ENCODE measurements at regions not wholly inside any gene's neighbourhood (a gene's known extent, or its start where the extent isn't known, plus 50 kb on each side); places are given as distances from the start of the nearest gene placed in this dataset.

- POLR2A ChIA-PET, result interaction anchor here (0.7 to 1.4 kb wide), 3 partner anchors 11 to 13 kb away, joined by 3 read pairs; no protein-coding TSS in a partner anchor
- H3K4me1 Mint-ChIP-seq, result peaks cover 11 to 40% (median 29%) of the 10 kb centered on the region in 7 donors
- peaks cover 0 to 3% (median 0%) of the 10 kb centered on the region in 5 donors for H3K36me3 Mint-ChIP-seq
Measured at GRCh38 chr1:234756066-234756774, 146.2 kb upstream of the IRF2BP2 start.

GRCh38 chr1:234755449-234755863, 145.5 kb upstream of the IRF2BP2 start:
- H3K27me3 ChIP-seq (ENCODE audit: control insufficient read depth in 2 of 2, insufficient read depth in 2 of 2, low read length in 2 of 2), result no peaks in the 10 kb centered on the region
- H3K9me3 Mint-ChIP-seq, result no peaks in the 10 kb centered on the region
- no peak for DNase-seq
- no peaks in the 10 kb centered on the region for H3K36me3 ChIP-seq (ENCODE audit: control insufficient read depth in 2 of 3, insufficient read depth in 3 of 3, low read length in 3 of 3)
- peak overlapping the region in 1 of 9 donors; percentile 22 for H3K27ac Mint-ChIP-seq
- H3K4me3 ChIP-seq (ENCODE audit: low read length), result no peak overlapping the region
- ChIA-PET POLR2A (interaction anchor here (0.6 kb wide), 1 partner anchor 144 kb away, joined by 4 read pairs; no protein-coding TSS in a partner anchor), CTCF (no interaction called here)
- intact Hi-C loops (cut with micrococcal nuclease), result no loop called here
- peaks cover 0 to 10% (median 0%) of the 10 kb centered on the region in 5 donors for H3K27me3 Mint-ChIP-seq
- peaks cover 9 to 19% of the 10 kb centered on the region in 2 donors for H3K4me1 ChIP-seq (ENCODE audit: control insufficient read depth in 2 of 2, insufficient read depth in 2 of 2, low read length in 2 of 2)
- H3K36me3 Mint-ChIP-seq, result peaks cover 0 to 3% (median 0%) of the 10 kb centered on the region in 5 donors
- no peak overlapping the region for H3K4me3 Mint-ChIP-seq
- H3K27ac ChIP-seq (ENCODE audit: low read depth, low read length), result no peak overlapping the region
- peaks cover 11 to 33% (median 24%) of the 10 kb centered on the region in 7 donors for H3K4me1 Mint-ChIP-seq
- peak; percentile 28 for ATAC-seq
- no peaks in the 10 kb centered on the region for H3K9me3 ChIP-seq (ENCODE audit: control insufficient read depth in 2 of 3, low read length in 3 of 3)

More at GRCh38 chr1:234756066-234756774, 146.2 kb upstream of the IRF2BP2 start:
- no peak overlapping the region for H3K4me3 ChIP-seq (ENCODE audit: low read length)
- peak overlapping the region in 4 of 9 donors; percentile 31 to 91 (median 80) for H3K27ac Mint-ChIP-seq
- H3K4me1 ChIP-seq (ENCODE audit: control insufficient read depth in 2 of 2, insufficient read depth in 2 of 2, low read length in 2 of 2), result peaks cover 9 to 19% of the 10 kb centered on the region in 2 donors
- no peaks in the 10 kb centered on the region for H3K9me3 ChIP-seq (ENCODE audit: control insufficient read depth in 2 of 3, low read length in 3 of 3)
- H3K36me3 ChIP-seq (ENCODE audit: control insufficient read depth in 2 of 3, insufficient read depth in 3 of 3, low read length in 3 of 3), result no peaks in the 10 kb centered on the region
- H3K4me3 Mint-ChIP-seq, result peak overlapping the region in 1 of 10 donors; percentile 12
- intact Hi-C loops (cut with micrococcal nuclease), result no loop called here
- ATAC-seq (no peak), DNase-seq (no peak)
- CTCF ChIA-PET, result no interaction called here
- H3K27me3 ChIP-seq (ENCODE audit: control insufficient read depth in 2 of 2, insufficient read depth in 2 of 2, low read length in 2 of 2), result no peaks in the 10 kb centered on the region
- H3K27ac ChIP-seq (ENCODE audit: low read depth, low read length), result no peak overlapping the region
- H3K9me3 Mint-ChIP-seq, result no peaks in the 10 kb centered on the region
- peaks cover 0 to 10% (median 0%) of the 10 kb centered on the region in 5 donors for H3K27me3 Mint-ChIP-seq

GRCh38 chr1:234753979-234754378, 144.0 kb upstream of the IRF2BP2 start:
- H3K36me3 Mint-ChIP-seq, result peaks cover 0 to 3% (median 0%) of the 10 kb centered on the region in 5 donors
- Histone ChIP-seq H3K27ac (ENCODE audit: low read depth, low read length) (no peak overlapping the region), H3K4me1 (ENCODE audit: control insufficient read depth in 2 of 2, insufficient read depth in 2 of 2, low read length in 2 of 2) (peaks cover under 1 to 7% of the 10 kb centered on the region in 2 donors), H3K4me3 (ENCODE audit: low read length) (no peak overlapping the region), H3K27me3 (ENCODE audit: control insufficient read depth in 2 of 2, insufficient read depth in 2 of 2, low read length in 2 of 2) (no peaks in the 10 kb centered on the region), H3K9me3 (ENCODE audit: control insufficient read depth in 2 of 3, low read length in 3 of 3) (no peaks in the 10 kb centered on the region), H3K36me3 (ENCODE audit: control insufficient read depth in 2 of 3, insufficient read depth in 3 of 3, low read length in 3 of 3) (no peaks in the 10 kb centered on the region)
- CTCF ChIA-PET, result interaction anchor here (0.6 kb wide), 1 partner anchor 249 kb away, joined by 5 read pairs; no protein-coding TSS in a partner anchor
- intact Hi-C loops (cut with micrococcal nuclease), result no loop called here
- ATAC-seq, result no peak
- peaks cover 0 to 10% (median 0%) of the 10 kb centered on the region in 5 donors for H3K27me3 Mint-ChIP-seq
- no peak overlapping the region for H3K4me3 Mint-ChIP-seq
- H3K27ac Mint-ChIP-seq, result peak overlapping the region in 1 of 9 donors; percentile 6
- H3K9me3 Mint-ChIP-seq, result no peaks in the 10 kb centered on the region
- peaks cover 4 to 20% (median 13%) of the 10 kb centered on the region in 7 donors for H3K4me1 Mint-ChIP-seq
- POLR2A ChIA-PET, result interaction anchor here (1.1 to 1.4 kb wide), 3 partner anchors 12 to 148 kb away, joined by 3 to 6 read pairs (median 4); no protein-coding TSS in a partner anchor
- DNase-seq, result no peak

- intact Hi-C loops (cut with micrococcal nuclease), result no loop called here
- peaks cover 0 to 13% (median 10%) of the 10 kb centered on the region in 7 donors for H3K4me1 Mint-ChIP-seq
- H3K4me3 ChIP-seq (ENCODE audit: low read length), result no peak overlapping the region
- DNase-seq (no peak), ATAC-seq (no peak)
- CTCF ChIA-PET, result no interaction called here
- peaks cover 0 to 10% (median 0%) of the 10 kb centered on the region in 5 donors for H3K27me3 Mint-ChIP-seq
- H3K4me3 Mint-ChIP-seq, result no peak overlapping the region
- no peaks in the 10 kb centered on the region for H3K9me3 ChIP-seq (ENCODE audit: control insufficient read depth in 2 of 3, low read length in 3 of 3)
- H3K27ac Mint-ChIP-seq, result peak overlapping the region in 1 of 9 donors; percentile 34
- no peaks in the 10 kb centered on the region for H3K4me1 ChIP-seq (ENCODE audit: control insufficient read depth in 2 of 2, insufficient read depth in 2 of 2, low read length in 2 of 2)
- H3K36me3 ChIP-seq (ENCODE audit: control insufficient read depth in 2 of 3, insufficient read depth in 3 of 3, low read length in 3 of 3), result no peaks in the 10 kb centered on the region
- H3K36me3 Mint-ChIP-seq, result peaks cover 0 to 2% (median 0%) of the 10 kb centered on the region in 5 donors
- H3K9me3 Mint-ChIP-seq, result no peaks in the 10 kb centered on the region
- no peaks in the 10 kb centered on the region for H3K27me3 ChIP-seq (ENCODE audit: control insufficient read depth in 2 of 2, insufficient read depth in 2 of 2, low read length in 2 of 2)
- POLR2A ChIA-PET, result interaction anchor here (1.1 kb wide), 1 partner anchor 18 kb away, joined by 3 read pairs; no protein-coding TSS in a partner anchor
- H3K27ac ChIP-seq (ENCODE audit: low read depth, low read length), result no peak overlapping the region
Measured at GRCh38 chr1:234752927-234753326, 142.9 kb upstream of the IRF2BP2 start.

- Histone ChIP-seq H3K9me3 (ENCODE audit: control insufficient read depth in 2 of 3, low read length in 3 of 3) (no peaks in the 10 kb centered on the region), H3K27ac (ENCODE audit: low read depth, low read length) (no peak overlapping the region), H3K4me1 (ENCODE audit: control insufficient read depth in 2 of 2, insufficient read depth in 2 of 2, low read length in 2 of 2) (no peaks in the 10 kb centered on the region), H3K27me3 (ENCODE audit: control insufficient read depth in 2 of 2, insufficient read depth in 2 of 2, low read length in 2 of 2) (no peaks in the 10 kb centered on the region), H3K4me3 (ENCODE audit: low read length) (no peak overlapping the region), H3K36me3 (ENCODE audit: control insufficient read depth in 2 of 3, insufficient read depth in 3 of 3, low read length in 3 of 3) (no peaks in the 10 kb centered on the region)
- H3K27ac Mint-ChIP-seq, result no peak overlapping the region
- peaks cover 0 to 2% (median 0%) of the 10 kb centered on the region in 5 donors for H3K36me3 Mint-ChIP-seq
- peaks cover 0 to 9% (median 3%) of the 10 kb centered on the region in 7 donors for H3K4me1 Mint-ChIP-seq
- intact Hi-C loops (cut with micrococcal nuclease), result no loop called here
- ChIA-PET CTCF (no interaction called here), POLR2A (interaction anchor here (0.9 to 1.1 kb wide), 3 partner anchors 28 to 150 kb away, joined by 3 to 4 read pairs (median 3); no protein-coding TSS in a partner anchor)
- no peaks in the 10 kb centered on the region for H3K9me3 Mint-ChIP-seq
- no peak overlapping the region for H3K4me3 Mint-ChIP-seq
- peaks cover 0 to 6% (median 0%) of the 10 kb centered on the region in 5 donors for H3K27me3 Mint-ChIP-seq
- DNase-seq (no peak), ATAC-seq (no peak)
Measured at GRCh38 chr1:234751678-234752077, 141.7 kb upstream of the IRF2BP2 start.

GRCh38 chr1:234750922-234751627, 141.1 kb upstream of the IRF2BP2 start:
- no peak overlapping the region for H3K4me3 Mint-ChIP-seq
- H3K4me1 Mint-ChIP-seq, result peaks cover 0 to 10% (median 0%) of the 10 kb centered on the region in 7 donors
- H3K9me3 ChIP-seq (ENCODE audit: control insufficient read depth in 2 of 3, low read length in 3 of 3), result no peaks in the 10 kb centered on the region
- H3K4me3 ChIP-seq (ENCODE audit: low read length), result no peak overlapping the region
- peaks cover 0 to 3% (median 0%) of the 10 kb centered on the region in 5 donors for H3K27me3 Mint-ChIP-seq
- ChIA-PET CTCF (no interaction called here), POLR2A (interaction anchor here (0.9 to 1.1 kb wide), 3 partner anchors 27 to 150 kb away, joined by 3 to 4 read pairs (median 3); no protein-coding TSS in a partner anchor)
- H3K27me3 ChIP-seq (ENCODE audit: control insufficient read depth in 2 of 2, insufficient read depth in 2 of 2, low read length in 2 of 2), result no peaks in the 10 kb centered on the region
- H3K36me3 Mint-ChIP-seq, result peaks cover 0 to 2% (median 0%) of the 10 kb centered on the region in 5 donors
- no peak for DNase-seq
- ATAC-seq, result no peak
- H3K36me3 ChIP-seq (ENCODE audit: control insufficient read depth in 2 of 3, insufficient read depth in 3 of 3, low read length in 3 of 3), result no peaks in the 10 kb centered on the region
- peak overlapping the region in 1 of 9 donors; percentile 56 for H3K27ac Mint-ChIP-seq
- H3K9me3 Mint-ChIP-seq, result no peaks in the 10 kb centered on the region
- intact Hi-C loops (cut with micrococcal nuclease), result no loop called here
- no peak overlapping the region for H3K27ac ChIP-seq (ENCODE audit: low read depth, low read length)
- no peaks in the 10 kb centered on the region for H3K4me1 ChIP-seq (ENCODE audit: control insufficient read depth in 2 of 2, insufficient read depth in 2 of 2, low read length in 2 of 2)
